GM19467 (cell line): ENCODE measurements at regions not wholly inside any gene's neighbourhood (a gene's known extent, or its start where the extent isn't known, plus 50 kb on each side); places are given as distances from the start of the nearest gene placed in this dataset.

ENCODE experiments used
- ATAC-seq: cut with Tn5 transposase; IDR thresholded peaks from one replicate; pipeline ENCODE4 v1.9.1; 2021; ENCODE audit warnings: mild to moderate bottlenecking, moderate library complexity; ENCODE audit not compliant: unreplicated experiment

DNA sequence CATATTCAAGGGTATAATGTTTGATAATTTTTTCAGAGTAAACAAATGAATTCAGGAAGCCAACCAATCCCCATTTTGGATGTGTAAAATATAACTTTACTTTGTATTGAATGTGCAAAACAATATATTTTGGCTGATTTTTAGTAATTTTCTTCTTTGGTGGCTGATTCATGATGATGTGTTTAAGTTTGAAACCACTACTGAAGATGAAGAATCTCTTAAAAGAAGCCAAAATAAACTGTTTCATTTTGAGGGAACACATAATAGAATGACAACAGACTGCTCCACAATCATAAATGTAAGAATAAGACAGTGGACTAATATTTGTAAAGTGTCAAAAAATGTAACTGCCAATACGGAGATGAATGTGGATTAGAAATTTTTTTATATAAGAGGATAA lies 52.5 kb upstream of the TRIM43 start:
- no peak for ATAC-seq

DNA sequence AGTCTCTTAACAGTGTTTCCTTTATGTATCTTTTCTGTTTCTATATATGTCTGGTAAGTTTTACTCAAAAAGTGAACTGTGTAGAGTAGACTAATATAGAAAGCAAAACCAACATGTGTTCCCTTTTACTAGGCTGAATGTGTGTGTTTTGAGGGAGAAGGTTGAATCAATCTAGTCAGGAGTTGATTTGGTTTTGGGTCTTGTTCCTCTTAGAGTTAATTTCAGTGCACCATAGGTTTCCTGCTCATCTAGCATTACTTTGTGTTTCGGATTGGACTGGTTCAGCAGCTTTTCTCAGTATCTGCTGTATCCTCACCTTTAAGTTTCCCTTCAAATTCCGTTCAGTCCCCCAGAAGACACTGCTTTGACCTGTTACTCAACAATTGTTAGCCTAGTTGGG lies 52.0 kb upstream of the TRIM43 start:
- peak; percentile 70 for ATAC-seq
